ENCODE measurements at regions not wholly inside any gene's neighbourhood (a gene's known extent, or its start where the extent isn't known, plus 50 kb on each side); places are given as distances from the start of the nearest gene placed in this dataset.

GRCh38 chr3:177948716-177949425 lies 587.4 kb upstream of the KCNMB2 start:
- TF ChIP-seq CTCF (conservative IDR thresholded peaks at IDR 0.05), result no peak
- no peak for TF ChIP-seq EZH2 (IDR thresholded peaks at IDR 0.05; ENCODE audit: low read depth)

Data from PC-9 (cell line).